Type B pancreatic cell (in vitro differentiated cells): ENCODE measurements at regions not wholly inside any gene's neighbourhood (a gene's known extent, or its start where the extent isn't known, plus 50 kb on each side); places are given as distances from the start of the nearest gene placed in this dataset.

Source experiments
- DNase-seq: peaks from one replicate; pipeline ENCODE4 v3.0.0; 2021; ENCODE audit warnings: mixed read lengths; ENCODE audit not compliant: unreplicated experiment; ENCODE audit errors: extremely low spot score
- H3K27ac Mint-ChIP-seq: 2 replicates; pipeline ENCODE4 v1.8.0; 2021; ENCODE audit warnings: mild to moderate bottlenecking, mixed read lengths
- H3K27me3 Mint-ChIP-seq: 2 replicates; pipeline ENCODE4 v1.8.0; 2021; ENCODE audit warnings: mixed read lengths
- H3K36me3 Mint-ChIP-seq: 2 replicates; pipeline ENCODE4 v1.8.0; 2021; ENCODE audit warnings: mixed read lengths
- H3K4me1 Mint-ChIP-seq: one replicate; pipeline ENCODE4 v1.8.0; 2021; ENCODE audit warnings: mixed read lengths; ENCODE audit not compliant: unreplicated experiment
- H3K4me3 Mint-ChIP-seq: 2 replicates; pipeline ENCODE4 v1.8.0; 2021; ENCODE audit warnings: mild to moderate bottlenecking, mixed read lengths
- H3K9me3 Mint-ChIP-seq: 2 replicates; pipeline ENCODE4 v1.8.0; 2021; ENCODE audit warnings: mixed read lengths
- CTCF ChIP-seq: fragments of 200-600 bp; sonication (generic); conservative IDR thresholded peaks from 2 replicates; pipeline ENCODE4 v1.5.0; 2021; ENCODE audit warnings: antibody characterized with exemption, mild to moderate bottlenecking

- H3K4me1 Mint-ChIP-seq, result no peaks in the 10 kb centered on the region
- no peak for DNase-seq
- H3K27ac Mint-ChIP-seq, result no peak overlapping the region
- peaks cover 3% of the 10 kb centered on the region for H3K27me3 Mint-ChIP-seq
- no peak overlapping the region for H3K4me3 Mint-ChIP-seq
- no peaks in the 10 kb centered on the region for H3K36me3 Mint-ChIP-seq
- TF ChIP-seq CTCF, result no peak
- H3K9me3 Mint-ChIP-seq, result no peaks in the 10 kb centered on the region
These were observed 198.1 kb downstream of the SEC23A start for GRCh38 chr14:38904959-38905358.

- no peak overlapping the region for H3K4me3 Mint-ChIP-seq
- no peak overlapping the region for H3K27ac Mint-ChIP-seq
- H3K36me3 Mint-ChIP-seq, result no peaks in the 10 kb centered on the region
- no peaks in the 10 kb centered on the region for H3K9me3 Mint-ChIP-seq
- TF ChIP-seq CTCF, result no peak
- DNase-seq, result no peak
- H3K4me1 Mint-ChIP-seq, result no peaks in the 10 kb centered on the region
- H3K27me3 Mint-ChIP-seq, result peaks cover 3% of the 10 kb centered on the region
These were observed 201.2 kb downstream of the SEC23A start for GRCh38 chr14:38901791-38902190.

- H3K27ac Mint-ChIP-seq, result no peak overlapping the region
- peaks cover 3% of the 10 kb centered on the region for H3K27me3 Mint-ChIP-seq
- DNase-seq, result no peak
- no peak for TF ChIP-seq CTCF
- H3K4me3 Mint-ChIP-seq, result no peak overlapping the region
- H3K9me3 Mint-ChIP-seq, result no peaks in the 10 kb centered on the region
- no peaks in the 10 kb centered on the region for H3K36me3 Mint-ChIP-seq
- no peaks in the 10 kb centered on the region for H3K4me1 Mint-ChIP-seq
These were observed 202.1 kb downstream of the SEC23A start for GRCh38 chr14:38900887-38901286.

GRCh38 chr14:38887696-38888095 lies 215.3 kb downstream of the SEC23A start:
- H3K27me3 Mint-ChIP-seq, result no peaks in the 10 kb centered on the region
- TF ChIP-seq CTCF, result no peak
- no peak for DNase-seq

GRCh38 chr14:38884109-38884508 lies 218.9 kb downstream of the SEC23A start:
- peaks cover 16% of the 10 kb centered on the region for H3K4me1 Mint-ChIP-seq
- H3K27ac Mint-ChIP-seq, result no peak overlapping the region
- H3K9me3 Mint-ChIP-seq, result peaks cover 4% of the 10 kb centered on the region
- DNase-seq, result no peak
- no peak for TF ChIP-seq CTCF
- H3K27me3 Mint-ChIP-seq, result no peaks in the 10 kb centered on the region
- no peaks in the 10 kb centered on the region for H3K36me3 Mint-ChIP-seq
- no peak overlapping the region for H3K4me3 Mint-ChIP-seq

More at GRCh38 chr14:38887696-38888095, 215.3 kb downstream of the SEC23A start:
- Mint-ChIP-seq H3K4me3 (no peak overlapping the region), H3K9me3 (no peaks in the 10 kb centered on the region), H3K4me1 (peaks cover 3% of the 10 kb centered on the region), H3K36me3 (no peaks in the 10 kb centered on the region), H3K27ac (no peak overlapping the region)

GRCh38 chr14:38883127-38883526 lies 219.9 kb downstream of the SEC23A start:
- DNase-seq, result no peak
- no peak overlapping the region for H3K27ac Mint-ChIP-seq
- no peak for TF ChIP-seq CTCF
- H3K4me1 Mint-ChIP-seq, result peaks cover 16% of the 10 kb centered on the region
- no peaks in the 10 kb centered on the region for H3K36me3 Mint-ChIP-seq
- H3K27me3 Mint-ChIP-seq, result no peaks in the 10 kb centered on the region
- H3K4me3 Mint-ChIP-seq, result no peak overlapping the region
- H3K9me3 Mint-ChIP-seq, result peaks cover 4% of the 10 kb centered on the region
